IMR-90 (cell line): ENCODE measurements at regions not wholly inside any gene's neighbourhood (a gene's known extent, or its start where the extent isn't known, plus 50 kb on each side); places are given as distances from the start of the nearest gene placed in this dataset.
A peak's percentile ranks its signal among the peaks of the same experiment; 100 is the strongest.

ENCODE experiments used
- ATAC-seq: fragments of 200-7000 bp; cut with Tn5 transposase; 2 replicates; pipeline ENCODE4 v1.9.1; 2020; ENCODE audit warnings: low read depth, mild to moderate bottlenecking, moderate library complexity
- BruUV-seq: library from RNA; stranded (reverse); fragments of 400-500 nt; replicated peaks from 2 replicates; lab custom pipeline; 2021; lab: Mats Ljungman, UMichigan
- CTCF ChIA-PET: fragments of 300-600 bp; formaldehyde crosslinking; extraction: SDS; loops from one replicate; lab custom pipeline; 2021; ENCODE audit warnings: antibody characterized with exemption; lab: Yijun Ruan, JAX
- POLR2A ChIA-PET: fragments of 300-600 bp; sonication (Branson Sonifier 250); formaldehyde crosslinking; loops from one replicate; lab custom pipeline; 2022; ENCODE audit warnings: antibody characterized with exemption; ENCODE audit not compliant: unreplicated experiment; lab: Charles Lee
- DNase-seq: peaks from one replicate; pipeline ENCODE4 v3.0.0; 2013
- H2AFZ ChIP-seq: replicated peaks from 2 replicates; pipeline ENCODE3; 2013; ENCODE audit warnings: low read length, mild to moderate bottlenecking; ENCODE audit not compliant: poor library complexity
- H2AK5ac ChIP-seq: 2 replicates; pipeline ENCODE4 v1.6.1; 2013; ENCODE audit warnings: low read depth, low read length, inconsistent platforms
- H2AK9ac ChIP-seq: replicated peaks from 2 replicates; pipeline ENCODE3; 2013; ENCODE audit warnings: mild to moderate bottlenecking, low read depth, low read length, moderate library complexity; ENCODE audit not compliant: poor library complexity
- H2BK120ac ChIP-seq: 2 replicates; pipeline ENCODE4 v1.6.1; 2013; ENCODE audit warnings: low read depth, low read length, inconsistent platforms
- H2BK15ac ChIP-seq: 3 replicates; pipeline ENCODE4 v1.6.1; 2013; ENCODE audit warnings: low read depth, low read length, inconsistent platforms
- H2BK20ac ChIP-seq: 2 replicates; pipeline ENCODE4 v1.6.1; 2013; ENCODE audit warnings: low read depth, mild to moderate bottlenecking, inconsistent platforms, low read length, moderate library complexity
- H2BK5ac ChIP-seq: 2 replicates; pipeline ENCODE4 v1.6.1; 2013; ENCODE audit warnings: mild to moderate bottlenecking, low read depth, low read length, inconsistent platforms; ENCODE audit not compliant: poor library complexity, severe bottlenecking
- H3K14ac ChIP-seq: replicated peaks from 2 replicates; pipeline ENCODE4 v1.6.1; 2013; ENCODE audit warnings: low read depth, low read length, inconsistent platforms
- H3K18ac ChIP-seq: 2 replicates; pipeline ENCODE4 v1.6.1; 2013; ENCODE audit warnings: low read depth, low read length, control low read depth
- H3K23ac ChIP-seq: 2 replicates; pipeline ENCODE4 v1.6.1; 2013; ENCODE audit warnings: low read depth, low read length, inconsistent platforms
- H3K27ac ChIP-seq: 2 replicates; pipeline ENCODE4 v1.5.1; 2013; ENCODE audit warnings: mild to moderate bottlenecking, control low read depth, low read length; ENCODE audit not compliant: insufficient read depth
- H3K27me3 ChIP-seq: 2 replicates; pipeline ENCODE4 v1.6.1; 2013; ENCODE audit warnings: low read length; ENCODE audit not compliant: control insufficient read depth, insufficient read depth
- H3K36me3 ChIP-seq: 2 replicates; pipeline ENCODE4 v1.6.1; 2013; ENCODE audit warnings: low read length, mixed read lengths; ENCODE audit not compliant: control insufficient read depth, insufficient read depth
- H3K4ac ChIP-seq: 2 replicates; pipeline ENCODE4 v1.6.1; 2013; ENCODE audit warnings: low read depth, low read length, inconsistent platforms
- H3K4me1 ChIP-seq: 2 replicates; pipeline ENCODE4 v1.6.1; 2013; ENCODE audit warnings: low read length, mixed read lengths; ENCODE audit not compliant: control insufficient read depth, insufficient read depth
- H3K4me2 ChIP-seq: 2 replicates; pipeline ENCODE4 v1.6.1; 2013; ENCODE audit warnings: low read depth, mild to moderate bottlenecking, control low read depth, low read length, moderate library complexity
- H3K4me3 ChIP-seq: 2 replicates; pipeline ENCODE4 v1.5.1; 2013; ENCODE audit warnings: low read depth, mild to moderate bottlenecking, control low read depth, low read length, moderate library complexity; ENCODE audit not compliant: insufficient read depth
- H3K56ac ChIP-seq: 2 replicates; pipeline ENCODE4 v1.6.1; 2013; ENCODE audit warnings: low read length, inconsistent platforms; ENCODE audit not compliant: insufficient read depth; ENCODE audit errors: extremely low read depth
- H3K79me1 ChIP-seq, 2 experiments: 2 replicates each; pipeline ENCODE4 v1.6.1; 2013; ENCODE audit warnings: low read length in 2 of 2, inconsistent platforms in 1 of 2, low read depth in 1 of 2
- H3K9ac ChIP-seq: 2 replicates; pipeline ENCODE4 v1.6.1; 2013; ENCODE audit warnings: low read depth, low read length, control low read depth
- H3K9me1 ChIP-seq: 2 replicates; pipeline ENCODE4 v1.6.1; 2013; ENCODE audit warnings: low read length, inconsistent platforms; ENCODE audit not compliant: insufficient read depth
- H3K9me3 ChIP-seq: 2 replicates; pipeline ENCODE4 v1.6.1; 2013; ENCODE audit warnings: low read length; ENCODE audit not compliant: control insufficient read depth, insufficient read depth
- H4K20me1 ChIP-seq: 2 replicates; pipeline ENCODE4 v1.6.1; 2013; ENCODE audit warnings: low read length, inconsistent platforms; ENCODE audit not compliant: insufficient read depth
- H4K5ac ChIP-seq: 2 replicates; pipeline ENCODE4 v1.6.1; 2013; ENCODE audit warnings: mild to moderate bottlenecking, low read depth, low read length, control low read depth
- H4K8ac ChIP-seq, 2 experiments: 2 replicates each; pipeline ENCODE4 v1.6.1; 2013; ENCODE audit warnings: low read depth in 2 of 2, low read length in 2 of 2, control low read depth in 1 of 2, inconsistent platforms in 1 of 2
- H4K91ac ChIP-seq: 2 replicates; pipeline ENCODE4 v1.6.1; 2013; ENCODE audit warnings: low read depth, low read length, inconsistent platforms; ENCODE audit not compliant: insufficient read depth
- BHLHE40 ChIP-seq: fragments of 150-350 bp; IDR thresholded peaks from 2 replicates; pipeline ENCODE4 v1.6.1; 2016; ENCODE audit warnings: mild to moderate bottlenecking, low read depth, low read length
- CEBPB ChIP-seq: IDR thresholded peaks from 2 replicates; pipeline ENCODE4 v1.6.1; 2012; ENCODE audit warnings: low read depth, low read length, improper control_type of control experiment
- CHD1 ChIP-seq: IDR thresholded peaks from 2 replicates; pipeline ENCODE4 v1.6.1; 2012; ENCODE audit warnings: low read depth, low read length, improper control_type of control experiment
- FOS ChIP-seq: fragments of 150-350 bp; IDR thresholded peaks from 2 replicates; pipeline ENCODE4 v1.6.1; 2016; ENCODE audit warnings: low read depth, low read length
- MAFK ChIP-seq: IDR thresholded peaks from 2 replicates; pipeline ENCODE4 v1.6.1; 2012; ENCODE audit warnings: low read depth, low read length, improper control_type of control experiment
- MAZ ChIP-seq: IDR thresholded peaks from 2 replicates; pipeline ENCODE4 v1.6.1; 2012; ENCODE audit warnings: low read depth, mild to moderate bottlenecking, low read length, improper control_type of control experiment, moderate library complexity, borderline replicate concordance
- MXI1 ChIP-seq: IDR thresholded peaks from 2 replicates; pipeline ENCODE4 v1.6.1; 2012; ENCODE audit warnings: low read depth, mild to moderate bottlenecking, low read length, moderate library complexity, borderline replicate concordance
- NFE2L2 ChIP-seq: fragments of 150-350 bp; IDR thresholded peaks from 2 replicates; pipeline ENCODE4 v1.6.1; 2016; ENCODE audit warnings: low read depth, mild to moderate bottlenecking, low read length
- POLR2A ChIP-seq: IDR thresholded peaks from 2 replicates; pipeline ENCODE4 v1.6.1; 2012; ENCODE audit warnings: mild to moderate bottlenecking, low read depth, low read length
- RAD21 ChIP-seq: IDR thresholded peaks from 2 replicates; pipeline ENCODE4 v1.6.1; 2012; ENCODE audit warnings: low read length, improper control_type of control experiment
- RCOR1 ChIP-seq: IDR thresholded peaks from 2 replicates; pipeline ENCODE4 v1.6.1; 2012; ENCODE audit warnings: mild to moderate bottlenecking, low read length, improper control_type of control experiment; ENCODE audit not compliant: insufficient replicate concordance
- RFX5 ChIP-seq: IDR thresholded peaks from 2 replicates; pipeline ENCODE4 v1.8.0; 2012; ENCODE audit warnings: low read depth, mild to moderate bottlenecking, low read length, moderate library complexity
- SMC3 ChIP-seq: fragments of 150-350 bp; IDR thresholded peaks from 2 replicates; pipeline ENCODE4 v1.6.1; 2016; ENCODE audit warnings: low read depth, mild to moderate bottlenecking, antibody characterized with exemption, low read length, moderate library complexity
- USF2 ChIP-seq: fragments of 150-350 bp; IDR thresholded peaks from 2 replicates; pipeline ENCODE4 v1.6.1; 2017; ENCODE audit warnings: mild to moderate bottlenecking, antibody characterized with exemption, low read length, low read depth
- WGBS, 2 experiments: methylation state at CpG; one replicate each; pipeline versions ENCODE4 v1.1.5 to v1.1.7; 2013; ENCODE audit warnings: missing lambda C conversion rate in 2 of 2; ENCODE audit not compliant: insufficient read length in 1 of 2; ENCODE audit errors: extremely low coverage in 2 of 2; 5-methylcytosine and 5-hydroxymethylcytosine counted together
- dilution Hi-C: fragments of 300-500 bp; cut with HindIII; formaldehyde crosslinking; loops from one replicate; pipeline ENCODE4 v1.14.3; 2018; ENCODE audit warnings: low sequenced_read_pairs; ENCODE audit not compliant: unreplicated experiment
- in situ Hi-C: fragments of 300-500 bp; cut with MboI; formaldehyde crosslinking; loops from 3 replicates; pipeline ENCODE4 v1.14.3; 2019; ENCODE audit warnings: low sequenced_read_pairs, inconsistent platforms, mixed read lengths
- intact Hi-C: fragments of 100-400 bp; cut with micrococcal nuclease; formaldehyde crosslinking; loops from 2 replicates; pipeline ENCODE4 v1.10.0; 2022
- TF ChIP-seq, protein P1 (sequence below): fragments of 150-350 bp; IDR thresholded peaks from 2 replicates; pipeline ENCODE4 v1.6.1; 2016; ENCODE audit warnings: low read depth, mild to moderate bottlenecking, low read length, moderate library complexity, borderline replicate concordance
- TF ChIP-seq, protein P2 (sequence below): conservative IDR thresholded peaks from 2 replicates; pipeline ENCODE4 v1.5.1; 2012; ENCODE audit warnings: mild to moderate bottlenecking, low read depth, low read length, improper control_type of control experiment

DNA sequence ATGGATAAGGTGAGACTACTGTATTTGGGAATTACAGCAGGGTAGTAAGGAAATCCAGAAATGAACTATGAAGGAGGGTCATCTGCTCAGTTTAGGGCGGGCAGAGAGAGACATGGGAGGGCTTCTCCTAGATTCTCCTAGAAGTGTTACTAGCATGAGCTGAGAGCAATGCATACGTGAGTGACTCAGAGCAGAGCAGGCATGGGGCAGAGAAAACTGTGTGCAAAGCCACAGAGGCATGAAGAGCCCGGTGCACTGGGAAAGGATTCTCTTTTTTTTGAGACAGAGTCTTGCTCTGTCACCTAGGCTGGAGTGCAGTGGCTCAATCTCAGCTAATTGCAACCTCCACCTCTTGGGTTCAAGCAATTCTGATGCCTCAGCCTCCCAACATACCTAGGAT is 116.2 kb downstream of the SOCS6 start:
- ChIA-PET POLR2A (no interaction called here), CTCF (interaction anchor here (0.6 kb wide), 2 partner anchors 14 to 42 kb away, joined by 5 to 6 read pairs; no protein-coding TSS in a partner anchor)
- TF ChIP-seq RAD21, result no peak
- TF ChIP-seq CHD1, result no peak
- TF ChIP-seq POLR2A, result no peak
- TF ChIP-seq BHLHE40, result no peak
- TF ChIP-seq RCOR1, result no peak
- TF ChIP-seq FOS, result no peak
- TF ChIP-seq, protein P1, sequence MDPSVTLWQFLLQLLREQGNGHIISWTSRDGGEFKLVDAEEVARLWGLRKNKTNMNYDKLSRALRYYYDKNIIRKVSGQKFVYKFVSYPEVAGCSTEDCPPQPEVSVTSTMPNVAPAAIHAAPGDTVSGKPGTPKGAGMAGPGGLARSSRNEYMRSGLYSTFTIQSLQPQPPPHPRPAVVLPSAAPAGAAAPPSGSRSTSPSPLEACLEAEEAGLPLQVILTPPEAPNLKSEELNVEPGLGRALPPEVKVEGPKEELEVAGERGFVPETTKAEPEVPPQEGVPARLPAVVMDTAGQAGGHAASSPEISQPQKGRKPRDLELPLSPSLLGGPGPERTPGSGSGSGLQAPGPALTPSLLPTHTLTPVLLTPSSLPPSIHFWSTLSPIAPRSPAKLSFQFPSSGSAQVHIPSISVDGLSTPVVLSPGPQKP, result no peak
- no peak for TF ChIP-seq MXI1
- TF ChIP-seq SMC3, result no peak
- no peak for TF ChIP-seq MAZ
- TF ChIP-seq, protein P2, sequence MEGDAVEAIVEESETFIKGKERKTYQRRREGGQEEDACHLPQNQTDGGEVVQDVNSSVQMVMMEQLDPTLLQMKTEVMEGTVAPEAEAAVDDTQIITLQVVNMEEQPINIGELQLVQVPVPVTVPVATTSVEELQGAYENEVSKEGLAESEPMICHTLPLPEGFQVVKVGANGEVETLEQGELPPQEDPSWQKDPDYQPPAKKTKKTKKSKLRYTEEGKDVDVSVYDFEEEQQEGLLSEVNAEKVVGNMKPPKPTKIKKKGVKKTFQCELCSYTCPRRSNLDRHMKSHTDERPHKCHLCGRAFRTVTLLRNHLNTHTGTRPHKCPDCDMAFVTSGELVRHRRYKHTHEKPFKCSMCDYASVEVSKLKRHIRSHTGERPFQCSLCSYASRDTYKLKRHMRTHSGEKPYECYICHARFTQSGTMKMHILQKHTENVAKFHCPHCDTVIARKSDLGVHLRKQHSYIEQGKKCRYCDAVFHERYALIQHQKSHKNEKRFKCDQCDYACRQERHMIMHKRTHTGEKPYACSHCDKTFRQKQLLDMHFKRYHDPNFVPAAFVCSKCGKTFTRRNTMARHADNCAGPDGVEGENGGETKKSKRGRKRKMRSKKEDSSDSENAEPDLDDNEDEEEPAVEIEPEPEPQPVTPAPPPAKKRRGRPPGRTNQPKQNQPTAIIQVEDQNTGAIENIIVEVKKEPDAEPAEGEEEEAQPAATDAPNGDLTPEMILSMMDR, result no peak
- no peak for TF ChIP-seq USF2
- no peak for TF ChIP-seq RFX5
- TF ChIP-seq MAFK, result no peak
- TF ChIP-seq NFE2L2, result no peak
- no peak for TF ChIP-seq CEBPB
- 70% methylated on average over 3 of the region's 3 CpGs; no CpG with 5 or more reads in 1 of the 2 experiments for WGBS, 2 experiments
- Histone ChIP-seq H3K79me1 (no peaks in the 10 kb centered on the region), H2AFZ (peak overlapping the region; percentile 5), H3K27me3 (no peaks in the 10 kb centered on the region), H4K5ac (no peak overlapping the region), H4K91ac (no peak overlapping the region), H2BK120ac (no peak overlapping the region), H2BK20ac (no peak overlapping the region), H3K27ac (no peak overlapping the region), H3K4me2 (no peak overlapping the region), H3K18ac (no peak overlapping the region), H3K56ac (no peak overlapping the region), H3K9ac (no peak overlapping the region), H4K8ac (no peak overlapping the region), H2AK5ac (no peak overlapping the region), H3K4ac (no peak overlapping the region), H3K9me1 (no peaks in the 10 kb centered on the region), H3K4me3 (no peak overlapping the region), H3K14ac (peak overlapping the region; percentile 35; the same call in 1 of the 2 replicates), H3K36me3 (no peaks in the 10 kb centered on the region), H3K4me1 (no peaks in the 10 kb centered on the region), H3K23ac (no peak overlapping the region), H2AK9ac (no peak overlapping the region), H2BK15ac (no peak overlapping the region), H2BK5ac (no peak overlapping the region), H4K20me1 (no peaks in the 10 kb centered on the region), H3K9me3 (no peaks in the 10 kb centered on the region)
- in situ Hi-C loops, result no loop called here
- intact Hi-C loops, result no loop called here
- BruUV-seq, result no TSS peak
- peak; percentile 21 for DNase-seq
- no peak; the same call in 1 of the 2 replicates for ATAC-seq
- dilution Hi-C loops, result no loop called here
